Cardiac muscle cell (in vitro differentiated cells and primary cell): ENCODE measurements at regions not wholly inside any gene's neighbourhood (a gene's known extent, or its start where the extent isn't known, plus 50 kb on each side); places are given as distances from the start of the nearest gene placed in this dataset.

Experiments used
- DNase-seq, 2 donors: peaks; one replicate each; pipeline versions ENCODE4 v3.0.0 to v3.0.0-alpha.2; 2010 to 2017; ENCODE audit warnings: low read depth in 1 of 2, low spot score in 1 of 2
- H3K27ac ChIP-seq: fragments of 200-600 bp; sonication (generic); 2 replicates; pipeline ENCODE4 v1.5.1; 2016
- H3K27me3 ChIP-seq: fragments of 200-600 bp; sonication (generic); 2 replicates; pipeline ENCODE4 v1.6.0; 2016; ENCODE audit warnings: control low read depth
- H3K36me3 ChIP-seq: fragments of 200-600 bp; sonication (generic); 2 replicates; pipeline ENCODE4 v1.5.1; 2016; ENCODE audit warnings: control low read depth
- H3K4me1 ChIP-seq: fragments of 200-600 bp; sonication (generic); 2 replicates; pipeline ENCODE4 v1.8.1; 2017; ENCODE audit warnings: low read depth, mild to moderate bottlenecking, mixed run types
- H3K4me3 ChIP-seq: fragments of 200-600 bp; sonication (generic); 2 replicates; pipeline ENCODE4 v1.5.1; 2016; ENCODE audit warnings: mild to moderate bottlenecking
- H3K9me3 ChIP-seq: fragments of 200-600 bp; sonication (generic); 2 replicates; pipeline ENCODE4 v1.5.1; 2017; ENCODE audit warnings: low read depth, mild to moderate bottlenecking, control low read depth
- TF ChIP-seq, protein P1 (sequence below): IDR thresholded peaks from 2 replicates; pipeline ENCODE4 v1.5.1; 2012; ENCODE audit warnings: low read depth, mild to moderate bottlenecking, low read length

DNA sequence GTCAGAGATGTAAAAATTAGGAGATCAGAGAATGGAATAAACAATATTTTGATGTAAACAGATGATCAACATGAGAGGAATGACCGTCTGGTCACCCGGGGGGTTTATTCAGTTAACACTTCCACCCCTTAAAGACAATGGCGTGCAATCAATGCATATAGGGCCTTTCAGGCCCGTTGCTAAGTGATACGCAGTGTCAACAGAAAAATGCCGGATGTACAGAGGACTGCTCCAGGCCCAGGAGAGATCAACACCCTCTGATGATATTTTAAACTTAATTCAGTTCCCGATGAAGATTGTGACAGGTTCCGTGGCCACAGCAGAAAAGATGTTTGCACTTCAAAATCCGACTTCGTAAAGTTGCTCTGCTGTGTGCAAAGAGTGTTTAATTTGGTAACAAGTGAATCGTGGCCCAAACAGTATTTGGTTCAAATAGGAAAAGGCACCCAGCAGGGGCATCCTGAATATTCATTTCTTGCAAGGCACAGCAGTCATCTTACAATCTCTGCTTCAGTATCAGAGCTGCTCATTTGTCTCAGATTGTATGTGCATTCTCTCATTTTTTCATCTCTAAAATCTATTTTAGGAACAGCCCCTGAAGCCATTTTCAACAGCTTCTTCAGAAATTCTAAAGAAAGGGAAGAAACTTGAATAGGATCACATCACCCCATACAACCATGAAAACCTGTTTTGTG is 72.6 kb downstream of the FOXB1 start:
- no peak overlapping the region for H3K4me3 ChIP-seq
- DNase-seq, result no peak
- H3K27ac ChIP-seq, result no peak overlapping the region
- no peaks in the 10 kb centered on the region for H3K4me1 ChIP-seq
- TF ChIP-seq, protein P1, sequence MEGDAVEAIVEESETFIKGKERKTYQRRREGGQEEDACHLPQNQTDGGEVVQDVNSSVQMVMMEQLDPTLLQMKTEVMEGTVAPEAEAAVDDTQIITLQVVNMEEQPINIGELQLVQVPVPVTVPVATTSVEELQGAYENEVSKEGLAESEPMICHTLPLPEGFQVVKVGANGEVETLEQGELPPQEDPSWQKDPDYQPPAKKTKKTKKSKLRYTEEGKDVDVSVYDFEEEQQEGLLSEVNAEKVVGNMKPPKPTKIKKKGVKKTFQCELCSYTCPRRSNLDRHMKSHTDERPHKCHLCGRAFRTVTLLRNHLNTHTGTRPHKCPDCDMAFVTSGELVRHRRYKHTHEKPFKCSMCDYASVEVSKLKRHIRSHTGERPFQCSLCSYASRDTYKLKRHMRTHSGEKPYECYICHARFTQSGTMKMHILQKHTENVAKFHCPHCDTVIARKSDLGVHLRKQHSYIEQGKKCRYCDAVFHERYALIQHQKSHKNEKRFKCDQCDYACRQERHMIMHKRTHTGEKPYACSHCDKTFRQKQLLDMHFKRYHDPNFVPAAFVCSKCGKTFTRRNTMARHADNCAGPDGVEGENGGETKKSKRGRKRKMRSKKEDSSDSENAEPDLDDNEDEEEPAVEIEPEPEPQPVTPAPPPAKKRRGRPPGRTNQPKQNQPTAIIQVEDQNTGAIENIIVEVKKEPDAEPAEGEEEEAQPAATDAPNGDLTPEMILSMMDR, result no peak
- H3K27me3 ChIP-seq, result no peaks in the 10 kb centered on the region
- H3K9me3 ChIP-seq, result no peaks in the 10 kb centered on the region
- H3K36me3 ChIP-seq, result no peaks in the 10 kb centered on the region

DNA sequence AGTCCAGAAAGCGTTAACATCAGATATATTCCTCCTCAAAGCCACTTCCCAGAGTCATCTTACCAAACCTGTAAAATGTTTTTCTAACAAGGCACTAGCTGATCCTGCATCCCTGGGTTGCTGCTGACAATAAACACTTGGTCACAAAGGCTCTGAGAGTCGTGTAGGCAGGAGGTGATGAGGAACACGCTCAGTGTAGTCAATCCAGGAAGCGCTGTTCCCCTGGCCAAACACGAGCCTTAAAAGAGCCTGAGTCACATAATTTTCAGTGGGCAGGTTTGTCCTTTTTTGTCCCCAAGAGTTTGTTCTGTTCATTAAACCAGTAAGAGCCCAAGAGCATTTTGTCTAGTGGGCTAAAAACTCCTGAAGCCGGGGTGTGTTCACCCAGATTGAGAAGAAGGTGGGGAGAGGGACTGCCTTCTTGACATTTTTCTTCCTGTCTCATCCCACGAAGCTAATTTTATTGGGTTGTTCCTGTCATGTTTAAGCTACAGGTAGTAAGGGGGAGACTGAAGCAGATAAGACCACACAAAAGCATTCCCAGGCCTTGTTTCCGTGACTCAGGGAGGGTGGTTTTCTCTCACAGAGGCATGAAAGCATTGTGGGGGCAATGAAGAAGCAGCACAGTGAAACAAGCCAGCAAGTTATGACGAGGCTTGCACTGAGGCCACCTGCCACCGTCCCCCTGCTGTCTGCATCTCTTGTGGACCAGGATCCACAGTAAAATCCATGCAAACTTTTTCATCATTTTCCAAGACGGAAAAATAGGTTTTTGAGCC is 73.7 kb downstream of the FOXB1 start:
- H3K36me3 ChIP-seq, result no peaks in the 10 kb centered on the region
- no peaks in the 10 kb centered on the region for H3K9me3 ChIP-seq
- H3K27ac ChIP-seq, result no peak overlapping the region
- H3K27me3 ChIP-seq, result no peaks in the 10 kb centered on the region
- DNase-seq, result no peak
- H3K4me1 ChIP-seq, result no peaks in the 10 kb centered on the region
- no peak overlapping the region for H3K4me3 ChIP-seq
- TF ChIP-seq, protein P1, result no peak

GRCh38 chr15:60079210-60079609 is 75.1 kb downstream of the FOXB1 start:
- TF ChIP-seq, protein P1, result peak; percentile 44
- peak; percentile 7 to 38 for DNase-seq
- H3K27ac ChIP-seq, result no peak overlapping the region
- H3K4me1 ChIP-seq, result no peaks in the 10 kb centered on the region
- no peak overlapping the region for H3K4me3 ChIP-seq
- H3K27me3 ChIP-seq, result no peaks in the 10 kb centered on the region
- H3K36me3 ChIP-seq, result no peaks in the 10 kb centered on the region
- no peaks in the 10 kb centered on the region for H3K9me3 ChIP-seq

DNA sequence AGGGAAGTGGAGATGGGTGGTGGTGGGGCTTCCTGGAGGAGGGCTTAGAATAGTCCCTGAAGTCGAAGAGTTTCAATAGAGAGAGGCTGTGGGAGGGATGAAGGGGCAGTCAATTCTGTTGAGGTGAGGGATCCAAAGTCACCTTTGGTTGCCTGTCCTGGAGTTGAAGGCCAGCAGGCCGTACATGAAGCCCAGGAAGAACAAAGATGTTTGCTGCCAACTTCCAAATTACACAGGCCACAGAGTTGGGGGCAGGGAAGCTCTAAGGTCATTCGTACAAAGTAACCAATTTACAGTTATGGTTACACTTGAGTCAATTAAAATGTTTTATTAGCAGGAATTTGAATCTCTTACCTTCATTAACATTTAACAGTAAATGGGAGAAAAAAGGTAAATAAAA is 77.9 kb downstream of the FOXB1 start:
- TF ChIP-seq, protein P1, result no peak
- Histone ChIP-seq H3K27ac (no peak overlapping the region), H3K9me3 (no peaks in the 10 kb centered on the region), H3K27me3 (no peaks in the 10 kb centered on the region), H3K4me1 (no peaks in the 10 kb centered on the region), H3K36me3 (no peaks in the 10 kb centered on the region), H3K4me3 (no peak overlapping the region)
- DNase-seq, result no peak

DNA sequence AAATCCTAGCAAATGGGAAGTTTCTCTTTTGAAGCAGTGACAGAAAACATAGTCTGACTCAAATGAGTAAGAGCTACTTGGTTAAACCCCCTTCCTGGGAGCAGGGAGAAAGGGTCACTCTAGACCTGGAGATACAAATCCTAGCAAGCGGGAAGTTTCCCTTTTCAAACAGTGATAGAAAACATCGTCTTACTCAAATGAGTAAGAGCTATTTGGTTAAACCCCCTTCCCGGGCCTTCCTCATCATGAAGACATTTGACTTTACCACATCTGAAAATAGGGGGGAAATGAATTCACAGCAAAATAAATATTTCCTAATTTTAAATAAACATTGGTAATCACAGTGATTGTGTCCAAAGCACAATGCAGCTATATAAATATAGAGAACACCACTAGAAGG is 79.2 kb downstream of the FOXB1 start:
- Histone ChIP-seq H3K9me3 (no peaks in the 10 kb centered on the region), H3K4me3 (no peak overlapping the region), H3K36me3 (no peaks in the 10 kb centered on the region), H3K4me1 (no peaks in the 10 kb centered on the region), H3K27me3 (no peaks in the 10 kb centered on the region), H3K27ac (no peak overlapping the region)
- TF ChIP-seq, protein P1, result no peak
- no peak for DNase-seq
